IPS-NIHi7 (cell line): ENCODE measurements at regions not wholly inside any gene's neighbourhood (a gene's known extent, or its start where the extent isn't known, plus 50 kb on each side); places are given as distances from the start of the nearest gene placed in this dataset.

ENCODE experiments used
- DNase-seq: peaks from one replicate; pipeline ENCODE4 v3.0.0; 2012; ENCODE audit warnings: mixed read lengths; ENCODE audit errors: extremely low spot score

DNA sequence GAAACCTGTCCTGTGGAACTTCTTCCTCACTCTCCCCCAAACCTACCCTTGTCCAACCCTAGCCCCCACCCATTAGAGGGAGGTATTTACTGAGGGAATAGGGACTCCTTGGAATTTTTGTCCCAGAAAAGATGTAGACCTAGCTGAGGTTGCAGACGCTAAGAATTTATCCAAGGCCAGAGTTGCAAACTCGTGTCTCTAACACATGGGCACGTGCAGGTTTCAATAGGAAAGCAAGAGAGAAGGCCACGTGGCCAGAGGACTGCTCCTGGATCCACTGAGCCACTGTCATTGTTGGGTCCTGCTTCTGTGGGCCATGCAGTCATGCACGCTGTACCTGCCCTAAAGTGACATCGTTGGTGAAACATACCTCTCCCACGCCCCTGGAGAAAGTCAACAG lies 243.4 kb upstream of the KCNG1 start:
- DNase-seq: no peak

DNA sequence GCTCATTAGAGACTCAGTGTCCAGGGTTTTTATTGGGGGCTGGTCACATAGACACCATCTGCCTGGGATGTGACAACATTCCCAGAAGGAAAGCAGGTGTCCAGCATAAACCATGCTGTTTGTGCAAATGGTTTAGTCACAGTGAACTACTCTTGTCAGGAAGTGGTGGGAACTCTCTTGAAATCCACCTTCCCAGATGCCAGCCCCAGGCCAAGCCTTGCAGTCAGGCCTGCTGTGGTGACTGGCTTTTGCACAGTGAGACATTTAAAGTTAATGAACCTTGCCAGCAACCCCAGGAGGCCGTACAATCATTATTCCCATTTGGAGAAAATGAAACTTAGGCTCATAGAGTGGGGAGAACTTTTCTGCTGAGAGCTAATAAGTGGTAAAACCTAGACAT lies 242.5 kb upstream of the KCNG1 start:
- DNase-seq: no peak

DNA sequence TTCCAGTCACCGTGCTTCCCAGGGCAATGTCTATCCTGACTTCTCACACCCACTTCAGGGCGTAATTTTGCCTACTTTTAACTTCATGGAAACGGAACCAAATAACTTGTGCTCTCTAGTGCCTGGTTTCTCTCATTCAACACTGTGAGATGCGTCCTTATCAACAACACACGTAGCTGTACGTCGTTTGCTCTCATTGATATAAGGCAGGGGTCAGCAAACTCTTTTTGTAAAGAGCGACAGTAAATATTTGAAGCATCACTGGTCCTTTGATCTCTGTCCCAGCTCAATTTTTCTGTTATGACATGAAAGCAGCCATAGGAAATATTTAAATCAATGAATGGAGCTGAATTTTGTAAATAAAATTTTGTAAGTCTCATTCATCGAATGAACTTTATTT lies 239.3 kb upstream of the KCNG1 start:
- no peak for DNase-seq

DNA sequence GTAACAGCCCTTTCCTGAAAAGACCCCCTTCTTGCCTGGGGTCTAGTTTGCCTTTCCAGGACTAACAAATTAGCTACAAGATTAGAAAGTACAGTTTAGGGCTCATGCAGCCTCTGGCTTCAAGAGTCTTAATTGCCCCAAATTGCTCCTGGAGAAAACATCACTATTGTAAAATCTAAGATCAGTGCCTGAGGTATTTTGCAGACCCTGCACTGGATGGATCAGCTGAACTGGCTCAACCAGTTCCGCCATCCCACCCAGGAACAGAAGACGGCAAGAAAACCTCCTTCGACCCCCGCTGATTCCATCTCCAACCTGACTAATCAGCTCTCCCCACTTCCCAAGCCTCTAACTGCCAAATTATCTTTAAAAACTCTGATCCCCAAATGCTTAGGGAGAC lies 236.5 kb upstream of the KCNG1 start:
- no peak for DNase-seq

DNA sequence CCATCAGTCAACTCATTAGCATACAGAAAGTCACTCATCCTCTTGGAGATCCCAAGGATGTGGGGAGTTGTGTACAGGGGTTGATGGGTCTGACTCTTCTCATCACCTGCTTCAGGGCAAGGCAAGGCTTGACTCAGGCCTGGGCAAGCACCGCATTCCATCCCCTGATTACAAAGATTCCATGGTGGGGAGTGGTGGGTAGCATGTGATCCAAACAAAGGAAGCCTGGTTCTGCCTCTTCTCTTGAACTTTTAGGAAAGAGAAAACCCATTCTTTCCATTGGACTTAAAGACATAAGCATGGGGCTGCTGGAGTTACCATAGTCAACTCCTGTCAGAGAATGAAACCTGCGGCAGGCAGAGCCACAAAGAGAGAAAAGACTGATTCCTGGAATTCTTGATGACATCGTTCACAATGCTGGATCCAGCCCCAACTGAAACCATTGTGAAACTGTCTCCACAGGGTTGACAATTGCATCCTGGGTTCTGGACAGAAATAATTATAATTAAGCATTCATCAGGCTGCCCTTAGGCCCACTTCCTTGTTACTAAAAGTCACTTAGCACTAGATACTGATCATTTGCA lies 235.8 kb upstream of the KCNG1 start:
- DNase-seq: peak; percentile 52

DNA sequence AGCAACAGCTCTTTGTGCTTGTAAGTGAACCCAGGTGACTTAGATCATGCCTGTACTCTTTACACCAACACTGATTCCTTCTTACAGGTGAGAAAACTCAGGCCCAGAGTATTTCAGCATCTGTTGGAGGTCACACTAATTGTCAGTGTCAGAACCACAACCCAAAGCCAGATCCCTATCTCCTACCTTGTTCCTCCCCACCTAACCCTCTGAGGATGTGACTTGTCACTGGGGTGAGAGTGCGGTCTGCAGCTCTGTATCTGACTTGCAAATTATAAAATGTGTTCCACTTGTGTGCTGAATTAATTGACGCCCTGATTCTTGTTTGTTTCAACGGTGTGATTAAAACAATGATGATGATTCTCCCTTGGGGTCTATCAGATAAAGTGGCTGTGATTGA lies 232.5 kb upstream of the KCNG1 start:
- no peak for DNase-seq

DNA sequence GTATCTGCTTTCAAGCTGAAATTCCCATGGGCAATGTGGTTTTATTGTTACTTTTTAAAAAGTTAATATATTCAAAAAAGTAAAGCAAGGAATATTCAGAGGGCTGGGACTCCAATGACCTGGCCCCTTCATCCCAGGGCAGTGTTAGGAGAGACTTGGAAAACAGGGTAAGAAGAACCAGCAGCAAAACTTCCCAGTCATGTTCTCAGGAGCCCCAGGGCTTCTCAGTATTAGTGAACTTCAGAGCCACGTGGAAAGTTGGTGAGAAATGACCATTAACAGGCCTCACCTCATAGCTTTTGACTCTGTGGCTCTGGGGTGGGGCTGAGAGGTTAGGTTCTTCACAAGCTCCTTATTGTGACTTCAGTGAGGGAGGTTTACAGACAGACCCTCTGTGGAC lies 230.4 kb upstream of the KCNG1 start:
- no peak for DNase-seq

DNA sequence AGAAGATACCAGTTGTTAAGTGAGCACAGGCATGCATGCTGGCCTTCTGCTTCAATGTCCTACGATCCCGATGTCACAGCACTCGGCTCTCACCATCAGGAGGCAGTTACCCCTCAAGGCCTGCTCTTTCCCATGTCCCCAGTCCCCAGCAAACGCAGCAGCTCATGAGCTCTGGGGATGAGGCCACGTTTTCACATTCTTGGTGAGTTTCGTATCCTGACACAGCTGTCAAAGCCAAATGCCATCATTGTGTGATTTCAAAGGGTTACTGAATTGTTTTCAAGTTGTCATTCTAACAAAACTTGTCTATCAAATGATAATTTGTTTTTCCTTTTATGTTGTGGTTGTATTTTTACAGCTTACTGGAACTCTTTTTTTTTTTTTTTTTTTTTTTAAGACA lies 226.9 kb upstream of the KCNG1 start:
- DNase-seq: no peak

DNA sequence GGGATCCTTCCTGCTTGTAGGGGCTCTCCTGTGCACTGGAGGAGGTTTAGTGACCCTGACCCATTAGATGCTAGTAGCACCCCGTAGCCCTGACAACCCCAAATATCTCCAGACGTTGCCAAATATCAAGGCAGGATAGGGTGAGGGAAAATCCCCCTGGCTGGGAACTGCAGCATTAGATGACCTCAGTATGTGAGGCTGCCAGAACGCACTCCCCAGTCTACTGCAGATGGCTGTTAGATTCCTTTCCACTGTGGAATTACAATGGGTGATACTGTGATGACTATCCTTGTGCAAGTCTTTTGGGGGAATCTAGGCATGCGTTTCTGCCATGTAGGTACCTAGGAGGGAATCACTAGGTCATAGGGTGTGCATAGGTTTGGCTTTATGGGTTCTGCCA lies 226.3 kb upstream of the KCNG1 start:
- no peak for DNase-seq

DNA sequence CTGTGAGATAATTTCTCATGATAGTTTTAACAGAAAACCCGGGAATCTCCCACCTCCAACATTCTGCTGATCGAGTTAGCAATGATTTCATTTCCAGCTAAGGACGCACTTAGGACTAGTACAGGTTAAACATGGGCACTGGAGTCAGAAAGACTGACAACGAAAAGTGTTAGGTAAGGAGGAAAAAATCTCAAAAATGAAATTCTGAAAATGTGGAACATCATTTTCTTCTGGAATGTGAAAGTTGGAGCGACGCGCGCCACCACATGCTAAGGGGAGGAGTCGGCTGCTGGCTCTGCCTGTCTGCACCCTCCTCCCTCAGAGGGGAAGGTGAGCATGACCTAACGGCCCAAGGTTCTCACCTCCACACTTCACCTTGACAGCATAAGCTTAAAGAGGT lies 221.6 kb upstream of the KCNG1 start:
- DNase-seq: no peak

DNA sequence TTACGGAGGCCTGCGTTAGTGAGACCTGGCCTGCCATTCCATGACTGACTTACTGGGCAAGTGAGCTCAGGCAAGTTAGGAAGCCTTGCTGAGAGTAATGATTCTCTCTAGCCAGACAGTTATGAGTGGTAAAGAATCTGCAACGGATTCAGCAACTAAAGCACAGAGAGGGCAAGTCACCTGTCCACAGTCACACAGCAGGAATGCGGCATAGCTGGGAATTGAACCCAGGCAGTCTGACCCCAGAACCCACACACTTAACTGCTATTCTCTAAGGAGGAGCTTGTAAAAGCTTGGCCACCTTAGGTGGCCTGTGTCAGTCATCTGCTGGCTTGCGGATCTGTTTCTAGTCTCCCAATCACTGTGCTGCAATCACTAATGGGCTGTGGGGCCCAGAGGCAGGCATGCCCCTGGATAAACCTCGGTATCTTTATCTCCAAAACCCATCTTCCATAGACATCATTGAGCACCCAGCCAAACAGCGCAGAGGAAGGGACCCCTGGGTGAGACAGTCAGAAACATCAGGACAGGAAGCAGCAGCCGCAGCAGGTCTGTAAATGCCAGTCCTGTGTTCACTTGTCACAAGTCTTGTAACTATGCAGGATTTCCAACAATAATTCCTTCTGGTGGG lies 215.9 kb upstream of the KCNG1 start:
- DNase-seq: no peak

DNA sequence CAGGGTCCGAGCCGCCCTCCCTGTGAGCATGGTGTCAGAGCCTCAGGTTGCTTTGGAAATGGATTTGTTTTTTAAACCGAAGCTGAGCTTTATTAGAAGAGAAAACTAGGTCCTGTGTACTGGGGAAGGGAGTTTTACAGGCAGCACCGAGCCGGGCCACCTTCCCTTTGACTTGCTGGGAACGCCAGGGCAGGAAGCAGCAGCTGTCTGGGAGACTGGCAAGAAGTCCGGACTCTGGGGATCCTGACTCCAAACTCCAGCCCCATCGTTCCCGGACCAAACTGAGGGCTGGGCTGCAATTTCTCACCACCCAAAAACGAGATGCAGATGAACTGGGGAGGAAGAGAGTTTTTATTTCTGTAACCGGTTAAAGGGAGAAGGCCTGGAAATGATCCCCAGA lies 214.9 kb upstream of the KCNG1 start:
- DNase-seq: no peak

DNA sequence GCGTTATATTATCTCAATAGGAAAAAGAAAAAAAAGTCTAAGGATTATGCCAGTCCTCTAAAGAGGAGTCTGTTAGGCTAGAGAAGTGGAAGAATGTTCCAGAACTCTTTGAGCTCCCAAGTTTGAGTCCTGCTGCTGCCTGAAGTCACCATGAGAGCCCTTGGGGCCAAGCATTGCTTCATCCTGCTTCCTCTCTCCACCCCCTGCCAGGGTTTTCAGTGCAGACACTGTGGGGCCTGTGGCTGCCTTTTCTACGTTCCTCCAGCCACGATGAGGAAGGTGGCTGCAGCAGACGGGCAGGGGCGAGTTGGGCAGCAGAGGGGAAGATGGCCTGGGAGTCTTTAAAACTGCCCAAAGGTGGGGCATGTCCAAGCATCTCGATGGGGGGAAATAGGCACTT lies 214.4 kb upstream of the KCNG1 start:
- no peak for DNase-seq

DNA sequence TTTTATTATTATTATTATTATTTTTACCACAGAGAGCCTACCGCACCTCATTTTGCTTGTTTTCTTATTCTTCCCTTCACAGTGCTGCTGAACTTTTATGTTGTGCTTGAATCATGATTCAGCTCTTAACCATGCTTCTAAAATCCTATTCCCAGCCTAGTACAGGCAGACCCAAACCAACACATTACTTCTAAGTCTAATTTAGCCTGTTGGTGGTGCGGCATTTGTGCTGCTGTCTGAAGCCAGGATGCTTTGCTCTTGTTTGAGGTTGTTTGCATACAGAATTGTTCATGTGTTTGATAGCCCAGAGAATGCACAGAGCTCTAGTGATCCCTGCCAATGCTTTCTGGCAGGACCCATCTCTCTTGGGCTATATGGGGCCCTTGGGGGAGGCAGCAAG lies 213.5 kb upstream of the KCNG1 start:
- DNase-seq: no peak

DNA sequence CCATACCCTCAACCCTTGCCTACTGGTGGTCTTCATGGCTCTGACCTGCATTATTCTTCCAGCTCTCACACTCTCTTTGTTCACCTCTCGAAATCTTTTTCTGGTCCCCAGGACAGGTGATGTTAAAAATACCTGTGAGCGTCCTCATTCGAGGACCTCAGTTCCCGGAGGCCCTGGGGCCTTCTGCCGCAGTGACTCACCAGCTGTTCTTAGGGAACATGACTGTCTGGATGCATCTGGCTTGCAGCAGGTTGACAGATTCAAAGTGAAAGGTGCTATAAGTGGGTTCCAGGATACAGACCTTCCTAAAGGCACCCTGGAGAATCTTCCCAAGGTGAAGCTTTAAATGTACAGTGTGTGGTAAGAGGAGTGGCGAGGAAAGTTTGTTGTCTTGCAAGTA lies 210.4 kb upstream of the KCNG1 start:
- no peak for DNase-seq

DNA sequence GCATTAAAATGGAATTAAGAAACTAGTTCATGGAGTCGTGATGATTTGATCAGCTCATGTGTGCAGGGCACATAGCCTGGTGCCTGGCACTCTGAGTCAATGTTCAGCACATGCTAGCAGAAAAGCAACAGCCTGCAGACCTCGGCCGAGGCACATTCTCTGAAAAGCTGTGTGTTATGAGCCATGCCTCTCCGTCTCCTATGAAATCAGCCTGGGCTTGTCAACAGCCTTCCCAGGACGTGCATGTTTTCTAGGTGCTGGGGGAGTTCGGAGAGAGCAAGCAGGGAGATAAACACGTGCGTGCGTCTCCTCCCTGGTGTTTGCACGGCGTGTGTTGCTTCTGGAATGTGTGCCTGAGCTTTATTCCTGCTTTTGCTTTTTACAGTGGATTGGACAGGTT lies 207.8 kb upstream of the KCNG1 start:
- no peak for DNase-seq

DNA sequence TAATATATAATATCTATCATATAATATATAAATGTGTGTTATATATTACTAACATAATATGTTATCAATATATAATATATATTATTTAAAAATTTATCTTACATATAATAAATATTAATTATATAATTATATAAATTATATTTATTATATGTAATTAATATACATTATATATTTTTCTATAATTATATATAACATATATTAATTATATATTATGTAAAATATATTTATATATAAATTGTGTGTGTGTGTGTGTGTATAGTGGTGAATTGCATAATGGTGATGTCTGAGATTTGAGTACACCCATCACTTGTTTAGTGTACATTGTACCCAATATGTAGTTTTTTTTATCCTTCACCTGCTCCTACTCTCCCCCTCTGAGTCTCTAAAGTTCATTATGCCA lies 205.9 kb upstream of the KCNG1 start:
- no peak for DNase-seq

DNA sequence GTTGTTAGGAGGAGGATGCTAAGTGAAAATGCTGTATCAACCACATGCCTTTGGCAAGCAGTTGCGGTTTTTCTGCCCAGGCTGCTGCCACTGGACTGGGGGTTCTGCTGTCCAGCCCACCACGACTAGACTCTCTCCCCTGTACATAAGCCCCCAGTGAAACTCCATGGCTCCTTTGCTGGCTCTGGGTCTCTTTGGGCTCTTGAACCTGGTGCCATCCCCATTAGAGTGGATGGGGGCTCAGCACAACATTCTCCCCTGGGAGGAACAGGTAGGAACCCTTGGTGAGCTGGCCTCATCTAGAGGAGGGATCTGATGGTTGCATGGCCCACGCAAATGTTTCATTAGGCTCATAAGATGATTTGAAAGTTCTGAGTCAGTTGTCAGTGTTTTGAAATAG lies 204.8 kb upstream of the KCNG1 start:
- no peak for DNase-seq

DNA sequence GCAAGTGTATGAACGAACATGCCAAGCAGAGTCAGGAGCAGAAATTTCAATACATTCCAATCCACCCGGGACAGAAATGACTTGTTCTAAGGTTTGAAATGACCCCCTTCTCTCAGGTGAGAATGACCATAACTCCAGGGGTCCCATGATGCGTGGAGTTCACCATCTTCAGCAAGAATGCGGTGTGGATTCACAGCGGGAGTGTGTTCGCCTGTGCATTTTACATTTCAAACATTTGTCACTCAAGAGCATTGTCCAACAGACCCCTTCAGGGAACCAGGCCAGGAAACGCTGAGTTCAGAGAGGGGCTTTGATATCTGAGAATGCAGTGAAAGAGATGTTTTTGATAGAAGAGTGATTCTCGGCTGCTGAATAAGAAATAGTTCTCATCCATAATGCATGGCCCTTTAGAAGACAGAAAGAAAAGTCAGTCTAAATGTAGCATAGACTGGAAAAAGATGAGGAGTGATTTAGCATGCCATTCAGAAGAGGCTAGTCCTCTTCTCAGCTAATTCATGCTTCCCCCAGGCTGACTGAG lies 200.3 kb upstream of the KCNG1 start:
- no peak for DNase-seq

DNA sequence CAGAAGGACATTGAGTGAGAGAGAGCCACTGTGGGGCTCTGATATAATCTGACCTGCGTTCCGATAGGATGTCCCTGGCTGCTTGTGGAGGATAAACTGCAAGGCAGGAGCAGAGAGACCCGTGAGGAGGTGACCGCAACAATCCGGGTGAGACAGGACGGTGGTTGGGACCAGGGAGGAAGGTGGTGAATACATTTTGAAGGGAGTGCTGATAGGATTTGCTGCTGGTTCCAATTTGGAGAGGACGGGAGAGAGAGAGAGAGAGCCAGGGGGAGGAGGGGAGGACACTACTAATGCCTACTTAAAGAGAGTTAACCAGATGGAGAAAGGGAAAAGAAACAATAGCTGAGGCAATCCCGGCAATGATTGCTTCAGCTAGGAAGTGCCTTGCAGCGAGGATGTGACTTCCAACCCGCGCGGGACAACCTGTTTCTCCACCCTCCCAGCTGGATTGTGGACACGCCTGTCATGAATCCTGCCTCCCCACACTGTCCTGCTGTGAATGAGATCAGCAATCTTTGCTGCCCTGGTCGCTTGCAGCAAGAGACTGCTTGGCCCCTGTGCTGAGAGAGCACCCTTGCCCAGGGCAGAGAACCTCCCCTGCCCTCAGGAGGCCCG lies 199.0 kb upstream of the KCNG1 start:
- peak; percentile 56 for DNase-seq

DNA sequence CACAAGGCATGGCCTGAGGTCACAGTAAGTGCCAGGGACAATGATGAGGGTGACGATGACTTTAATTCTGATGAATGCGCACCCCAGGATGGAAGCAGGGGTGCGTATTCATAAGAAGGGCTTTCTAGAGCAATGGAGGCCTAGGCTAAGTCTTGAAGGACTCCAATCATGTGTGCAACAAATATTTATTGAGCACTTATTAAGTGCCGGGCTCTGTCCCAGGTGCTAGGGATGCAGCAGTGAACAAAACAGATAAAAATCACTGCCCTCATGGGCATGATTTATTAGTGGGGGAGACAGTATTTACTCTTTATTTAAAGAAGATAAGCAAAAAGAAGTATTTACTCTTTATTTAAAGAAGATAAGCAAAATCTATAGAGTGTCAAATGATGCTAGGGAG lies 198.2 kb upstream of the KCNG1 start:
- DNase-seq: no peak

DNA sequence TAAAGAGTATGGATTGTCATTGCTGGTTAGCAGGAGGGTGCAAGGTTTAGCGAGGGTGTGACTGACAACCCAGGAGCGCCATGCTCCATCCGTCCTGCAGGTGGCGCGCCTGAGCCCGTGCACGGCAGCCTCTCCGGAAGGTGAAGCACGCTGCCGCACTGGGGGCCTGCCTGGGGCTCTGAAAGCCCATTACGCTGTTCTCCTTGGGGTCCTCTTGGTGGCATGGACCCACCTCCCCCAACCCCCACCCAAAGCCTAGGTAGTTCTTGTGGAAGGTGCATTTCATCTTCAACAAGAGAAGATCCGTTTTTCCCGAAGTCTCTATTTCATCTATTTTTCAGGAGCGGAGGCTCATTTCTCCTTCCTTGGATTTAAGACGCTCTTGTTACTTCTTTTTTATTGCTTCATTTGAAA lies 197.4 kb upstream of the KCNG1 start:
- DNase-seq: peak; percentile 89

DNA sequence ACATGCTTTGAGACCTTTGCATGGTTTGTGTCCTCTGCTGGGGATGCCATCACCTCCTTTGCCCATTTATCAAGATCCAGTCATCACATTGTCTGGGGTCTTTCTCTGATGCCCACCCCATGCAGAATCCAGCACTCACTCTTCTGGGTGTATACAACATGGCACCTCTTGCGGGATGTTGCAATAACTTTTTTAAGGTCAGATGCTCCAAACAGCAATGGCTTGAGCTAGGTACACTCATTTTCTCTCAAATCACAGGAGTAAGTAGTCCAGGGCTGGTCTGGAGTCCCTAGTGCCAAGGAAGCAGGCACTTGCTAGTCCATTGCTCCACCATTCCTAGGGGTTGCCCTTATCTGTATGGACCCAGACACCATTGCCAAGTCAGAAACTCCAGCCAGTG lies 196.6 kb upstream of the KCNG1 start:
- no peak for DNase-seq

DNA sequence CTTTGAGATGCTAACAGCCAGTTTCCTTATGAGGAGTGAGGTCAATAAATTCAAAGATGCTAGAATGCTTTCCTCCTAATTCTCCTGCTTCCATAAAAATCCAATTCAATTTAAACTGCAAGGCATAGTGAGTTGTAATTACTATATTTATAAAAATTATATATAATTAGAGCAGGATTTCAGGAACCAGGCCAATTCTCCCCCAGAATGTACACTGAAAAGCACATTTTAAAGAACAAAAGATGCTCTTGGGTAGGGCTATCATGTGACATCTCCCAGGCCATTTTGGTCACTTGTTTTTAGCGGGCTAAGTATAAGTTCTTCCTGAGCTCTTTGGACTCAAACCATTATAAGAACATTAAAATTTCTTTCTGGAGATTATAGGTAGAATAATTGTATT lies 195.7 kb upstream of the KCNG1 start:
- no peak for DNase-seq
